Esophagus squamous epithelium (tissue), 4 donors: ENCODE measurements at regions not wholly inside any gene's neighbourhood (a gene's known extent, or its start where the extent isn't known, plus 50 kb on each side); places are given as distances from the start of the nearest gene placed in this dataset.

Experiments used
- CTCF ChIP-seq, 6 experiments: fragments of 450-650 bp in 4 of 6; fragments of 200-600 bp in 2 of 6; sonication (generic) in 2 of 6; IDR thresholded peaks; one replicate each; pipeline ENCODE4 v1.5.1; 2016 to 2019; ENCODE audit warnings: antibody characterized with exemption in 6 of 6, mild to moderate bottlenecking in 4 of 6, moderate library complexity in 4 of 6
- POLR2A ChIP-seq, 4 donors: fragments of 450-650 bp; IDR thresholded peaks; one replicate each; pipeline ENCODE4 v1.6.1; 2017; ENCODE audit warnings: antibody characterized with exemption in 4 of 4, mild to moderate bottlenecking in 4 of 4, moderate library complexity in 3 of 4

GRCh38 chr15:25179673-25180511 lies 225.1 kb downstream of the SNRPN start:
- TF ChIP-seq CTCF (IDR thresholded peaks at IDR 0.05) (no peak), POLR2A (IDR thresholded peaks at IDR 0.05) (no peak)
